Pancreas (tissue), 10 donors: ENCODE measurements at regions not wholly inside any gene's neighbourhood (a gene's known extent, or its start where the extent isn't known, plus 50 kb on each side); places are given as distances from the start of the nearest gene placed in this dataset.

Experiments used
- ATAC-seq, 4 donors: fragments of 200-7000 bp; cut with Tn5 transposase; one replicate each; pipeline versions ENCODE4 v1.8.0 to v1.9.1; 2020; ENCODE audit warnings: mild to moderate bottlenecking in 4 of 4, moderate library complexity in 4 of 4
- DNase-seq, 6 donors: peaks; one replicate each; pipeline ENCODE4 v3.0.0-alpha.2; 2020
- FAIRE-seq: peaks from 2 replicates; lab custom pipeline; 2012; peaks lifted over from hg19 to GRCh38; lab: Jason Lieb, UNC
- H3K27ac ChIP-seq, 4 donors: fragments of 200-600 bp; sonication (generic); 1 replicate in 3 of 4; 2 replicates in 1 of 4; pipeline versions ENCODE4 v1.5.0 to v1.8.0; 2020
- H3K27me3 ChIP-seq, 4 donors: fragments of 200-600 bp; one replicate each; pipeline ENCODE4 v1.8.0; 2021
- H3K36me3 ChIP-seq, 3 donors: fragments of 200-600 bp; sonication (generic) in 1 of 3; one replicate each; pipeline versions ENCODE4 v1.5.0 to v1.8.0; 2020 to 2021
- H3K4me1 ChIP-seq, 3 donors: fragments of 200-600 bp; one replicate each; pipeline ENCODE4 v1.8.0; 2021
- H3K4me3 ChIP-seq, 4 donors: fragments of 200-600 bp; sonication (generic) in 2 of 4; one replicate each; pipeline versions ENCODE4 v1.5.0 to v1.8.0; 2020 to 2021
- H3K9me3 ChIP-seq, 4 donors: fragments of 200-600 bp; one replicate each; pipeline ENCODE4 v1.8.0; 2021
- WGBS, 2 donors: extraction: QIAGEN DNeasy Blood & Tissue Kit; methylation state at CpG; one replicate each; pipeline ENCODE4 v1.1.7; 2013; 5-methylcytosine and 5-hydroxymethylcytosine counted together
- intact Hi-C, 3 donors: fragments of 100-400 bp; cut with DNase I; formaldehyde crosslinking; loops; one replicate each; pipeline versions ENCODE4 v1.11.1 to v1.14.2; 2022
- TF ChIP-seq, protein P1 (sequence below), 4 donors: fragments of 200-600 bp; sonication (generic) in 3 of 4; IDR thresholded peaks; one replicate each; pipeline versions ENCODE4 v1.5.0 to v1.8.0; 2021; ENCODE audit warnings: antibody characterized with exemption in 4 of 4
- donor health status: healthy with polysubstance abuse.
- donor health status: DM: no; HTN: no; CAD: no; lungs with moderate emphysema.
- donor health status: DM: no; HTN: no; CAD: no.
- donor health status: control.
- donor health status: control.
- donor health status: Bipolar disorder and iron deficiency.
- donor health status: DM: yes; HTN: yes; CAD: no.
- donor health status: DM: no; HTN: no; CAD: no.
- donor health status: DM: no; HTN: no; CAD: no.
- donor health status: DM: yes; HTN: yes; CAD: no.

DNA sequence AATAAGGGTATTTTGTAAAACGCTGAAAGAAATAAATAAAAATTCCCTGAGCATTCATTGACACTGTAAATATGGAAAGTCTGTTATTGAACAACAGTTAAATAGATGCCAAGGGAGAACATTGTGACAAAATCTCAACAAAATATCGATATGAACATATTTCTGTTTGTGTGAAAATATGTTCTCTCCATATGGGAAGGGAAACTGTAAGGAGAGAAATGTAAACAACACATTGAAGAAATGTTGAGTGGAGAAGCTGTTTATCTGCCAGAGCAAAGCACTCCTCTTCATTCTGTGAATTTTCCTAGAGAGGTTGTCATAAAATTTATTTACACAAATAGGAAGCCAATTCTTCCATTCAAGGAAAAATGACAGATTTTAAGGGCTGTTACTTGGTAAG is 57.1 kb upstream of the EOMES start:
- ATAC-seq (no peak), FAIRE-seq (no peak), DNase-seq (no peak)
- no peak overlapping the region for H3K4me3 ChIP-seq
- no peaks in the 10 kb centered on the region for H3K9me3 ChIP-seq
- no peaks in the 10 kb centered on the region for H3K27me3 ChIP-seq
- no peak overlapping the region for H3K27ac ChIP-seq
- no peaks in the 10 kb centered on the region for H3K4me1 ChIP-seq
- H3K36me3 ChIP-seq: no peaks in the 10 kb centered on the region
- 59 to 67% methylated on average over 2 of the region's 2 CpGs for WGBS, 2 donors
- intact Hi-C loops: no loop called here
- TF ChIP-seq, protein P1, sequence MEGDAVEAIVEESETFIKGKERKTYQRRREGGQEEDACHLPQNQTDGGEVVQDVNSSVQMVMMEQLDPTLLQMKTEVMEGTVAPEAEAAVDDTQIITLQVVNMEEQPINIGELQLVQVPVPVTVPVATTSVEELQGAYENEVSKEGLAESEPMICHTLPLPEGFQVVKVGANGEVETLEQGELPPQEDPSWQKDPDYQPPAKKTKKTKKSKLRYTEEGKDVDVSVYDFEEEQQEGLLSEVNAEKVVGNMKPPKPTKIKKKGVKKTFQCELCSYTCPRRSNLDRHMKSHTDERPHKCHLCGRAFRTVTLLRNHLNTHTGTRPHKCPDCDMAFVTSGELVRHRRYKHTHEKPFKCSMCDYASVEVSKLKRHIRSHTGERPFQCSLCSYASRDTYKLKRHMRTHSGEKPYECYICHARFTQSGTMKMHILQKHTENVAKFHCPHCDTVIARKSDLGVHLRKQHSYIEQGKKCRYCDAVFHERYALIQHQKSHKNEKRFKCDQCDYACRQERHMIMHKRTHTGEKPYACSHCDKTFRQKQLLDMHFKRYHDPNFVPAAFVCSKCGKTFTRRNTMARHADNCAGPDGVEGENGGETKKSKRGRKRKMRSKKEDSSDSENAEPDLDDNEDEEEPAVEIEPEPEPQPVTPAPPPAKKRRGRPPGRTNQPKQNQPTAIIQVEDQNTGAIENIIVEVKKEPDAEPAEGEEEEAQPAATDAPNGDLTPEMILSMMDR (IDR thresholded peaks at IDR 0.05): no peak

GRCh38 chr3:27789420-27789819 is 67.3 kb upstream of the EOMES start:
- ATAC-seq (no peak), DNase-seq (no peak), FAIRE-seq (no peak)
- Histone ChIP-seq H3K4me3 (no peak overlapping the region), H3K9me3 (no peaks in the 10 kb centered on the region), H3K27me3 (no peaks in the 10 kb centered on the region), H3K36me3 (no peaks in the 10 kb centered on the region), H3K4me1 (no peaks in the 10 kb centered on the region), H3K27ac (no peak overlapping the region)
- intact Hi-C loops: no loop called here
- TF ChIP-seq, protein P1 (IDR thresholded peaks at IDR 0.05): no peak
- 91 to 100% methylated on average over 2 of the region's 2 CpGs for WGBS, 2 donors

GRCh38 chr3:27791956-27792355 is 69.8 kb upstream of the EOMES start:
- 79 to 85% methylated on average over 2 of the region's 2 CpGs for WGBS, 2 donors
- Histone ChIP-seq H3K4me3 (no peak overlapping the region), H3K27ac (no peak overlapping the region), H3K36me3 (no peaks in the 10 kb centered on the region), H3K9me3 (no peaks in the 10 kb centered on the region), H3K4me1 (no peaks in the 10 kb centered on the region), H3K27me3 (no peaks in the 10 kb centered on the region)
- TF ChIP-seq, protein P1 (IDR thresholded peaks at IDR 0.05): no peak
- DNase-seq: no peak
- no peak for FAIRE-seq
- no peak for ATAC-seq
- intact Hi-C loops: no loop called here

DNA sequence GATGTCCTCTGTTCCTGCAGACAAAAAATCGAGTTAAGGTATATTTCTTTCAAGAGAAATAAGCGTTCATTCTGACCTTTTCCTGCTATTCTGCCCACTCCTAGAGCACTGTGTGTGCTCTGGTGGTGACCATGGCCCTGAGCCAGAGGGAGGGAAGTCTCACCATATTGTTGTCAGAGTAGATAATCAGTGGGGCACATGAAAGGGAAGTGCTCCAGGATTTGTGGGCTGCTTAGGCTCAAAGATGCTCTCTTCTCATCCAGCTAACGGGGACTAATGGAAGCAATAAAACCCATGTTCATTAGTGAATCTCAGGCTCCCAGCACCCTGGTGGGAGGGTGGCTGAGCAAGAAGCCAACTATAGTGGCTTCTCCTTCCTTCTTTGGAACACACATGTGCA is 70.7 kb upstream of the EOMES start:
- no peak overlapping the region for H3K4me3 ChIP-seq
- H3K27ac ChIP-seq: no peak overlapping the region
- H3K9me3 ChIP-seq: no peaks in the 10 kb centered on the region
- TF ChIP-seq, protein P1 (IDR thresholded peaks at IDR 0.05): no peak
- intact Hi-C loops: no loop called here
- no peak for FAIRE-seq
- ATAC-seq: no peak
- 60 to 62% methylated on average over 3 of the region's 3 CpGs for WGBS, 2 donors
- DNase-seq: no peak
- no peaks in the 10 kb centered on the region for H3K4me1 ChIP-seq
- no peaks in the 10 kb centered on the region for H3K27me3 ChIP-seq
- H3K36me3 ChIP-seq: no peaks in the 10 kb centered on the region

DNA sequence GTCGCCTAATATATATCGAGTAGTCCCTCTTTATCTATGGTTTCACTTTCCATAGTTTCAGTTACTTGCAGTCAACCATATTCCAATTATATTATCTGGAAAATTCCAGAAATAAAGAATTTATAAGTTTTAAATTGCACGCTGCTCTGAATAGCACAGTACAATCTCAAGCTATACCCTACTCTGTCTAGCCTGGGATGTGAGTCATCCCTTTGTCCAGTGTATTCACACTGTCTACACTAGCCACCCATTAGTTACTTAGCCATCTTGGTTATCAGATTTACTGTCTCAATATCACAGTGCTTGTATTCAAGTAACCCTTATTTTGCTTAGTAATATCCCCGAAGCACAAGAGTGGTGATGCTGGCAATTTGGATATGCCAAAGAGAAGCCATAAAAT is 72.1 kb upstream of the EOMES start:
- FAIRE-seq (no peak), DNase-seq (no peak), ATAC-seq (no peak)
- WGBS, 2 donors: 80 to 82% methylated on average over 4 of the region's 4 CpGs
- intact Hi-C loops: no loop called here
- no peak overlapping the region for H3K27ac ChIP-seq
- no peak overlapping the region for H3K4me3 ChIP-seq
- no peaks in the 10 kb centered on the region for H3K9me3 ChIP-seq
- no peaks in the 10 kb centered on the region for H3K27me3 ChIP-seq
- no peaks in the 10 kb centered on the region for H3K4me1 ChIP-seq
- TF ChIP-seq, protein P1 (IDR thresholded peaks at IDR 0.05): no peak
- H3K36me3 ChIP-seq: no peaks in the 10 kb centered on the region
